DMS79 (cell line): ENCODE measurements at regions not wholly inside any gene's neighbourhood (a gene's known extent, or its start where the extent isn't known, plus 50 kb on each side); places are given as distances from the start of the nearest gene placed in this dataset.
"Not testable (repeated sequence)": the region's sequence is repeated elsewhere in the genome, so short reads cannot be mapped to it uniquely, and the experiment has no call there.

ENCODE experiments used
- DNase-seq: peaks from one replicate; lab custom pipeline; 2025; lab: John Stamatoyannopoulos, UW

DNA sequence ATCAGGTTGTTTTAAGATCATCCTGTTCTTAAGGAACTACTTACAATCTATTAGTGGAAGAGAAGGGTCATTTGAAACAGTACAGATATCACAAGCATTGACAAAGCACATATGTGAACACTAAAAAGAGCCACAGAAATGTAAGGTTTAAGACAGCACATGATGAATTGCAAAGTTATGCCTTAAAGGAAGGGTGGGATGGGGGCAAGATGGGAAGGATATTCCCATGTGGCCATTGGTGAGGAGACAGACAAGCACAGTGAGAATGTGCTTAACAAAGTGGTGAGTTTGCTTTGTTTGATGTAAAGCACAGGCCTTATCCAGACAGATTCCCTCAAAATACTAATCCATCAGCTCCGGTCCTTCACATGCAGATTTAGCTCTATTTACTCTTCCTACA lies 151.6 kb upstream of the IVNS1ABP start:
- no peak for DNase-seq

- no peak for DNase-seq
Measured at GRCh38 chr1:185467122-185467521, 150.1 kb upstream of the IVNS1ABP start.

DNA sequence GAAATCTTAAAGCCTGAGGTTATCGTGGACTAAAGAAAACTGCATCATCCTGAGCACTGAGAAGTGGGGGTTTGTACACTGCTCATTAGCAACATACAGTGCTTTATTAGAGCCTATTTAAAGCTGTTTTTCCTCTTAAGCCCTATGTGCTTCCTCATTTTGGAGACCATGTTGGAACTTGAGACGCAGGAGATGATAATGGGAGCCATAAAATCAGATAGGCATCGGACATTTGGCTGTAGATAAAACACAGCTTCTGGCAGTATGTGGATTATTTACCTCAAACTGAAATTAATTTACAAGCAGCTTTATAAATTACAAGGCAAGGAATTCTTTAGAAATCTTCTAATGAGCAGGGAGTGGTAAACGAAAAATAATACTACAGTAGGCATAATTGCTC lies 147.7 kb upstream of the IVNS1ABP start:
- no peak for DNase-seq

- DNase-seq: no peak
Measured at GRCh38 chr1:185463433-185463832, 146.4 kb upstream of the IVNS1ABP start.

DNA sequence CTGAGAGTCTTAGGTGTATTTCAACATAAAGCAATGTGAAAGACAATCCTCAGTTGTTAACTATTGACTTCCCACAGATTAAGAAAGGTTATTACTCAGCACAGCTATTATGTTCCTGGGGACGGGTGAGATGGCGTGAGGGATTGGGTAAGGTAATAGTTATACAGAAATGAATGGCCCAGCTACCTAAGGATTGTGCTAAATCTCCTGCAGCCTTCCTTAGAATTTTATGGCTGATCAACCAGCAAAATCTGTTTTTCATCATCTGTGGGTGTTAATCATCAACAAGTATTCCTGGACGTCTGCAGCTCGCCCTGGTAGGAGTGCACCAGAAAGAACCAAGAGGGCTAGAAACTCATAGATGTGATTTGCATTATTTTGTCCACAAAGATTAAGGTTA lies 146.0 kb upstream of the IVNS1ABP start:
- no peak for DNase-seq

GRCh38 chr1:185460723-185461122 lies 143.7 kb upstream of the IVNS1ABP start:
- DNase-seq: not testable (repeated sequence)

DNA sequence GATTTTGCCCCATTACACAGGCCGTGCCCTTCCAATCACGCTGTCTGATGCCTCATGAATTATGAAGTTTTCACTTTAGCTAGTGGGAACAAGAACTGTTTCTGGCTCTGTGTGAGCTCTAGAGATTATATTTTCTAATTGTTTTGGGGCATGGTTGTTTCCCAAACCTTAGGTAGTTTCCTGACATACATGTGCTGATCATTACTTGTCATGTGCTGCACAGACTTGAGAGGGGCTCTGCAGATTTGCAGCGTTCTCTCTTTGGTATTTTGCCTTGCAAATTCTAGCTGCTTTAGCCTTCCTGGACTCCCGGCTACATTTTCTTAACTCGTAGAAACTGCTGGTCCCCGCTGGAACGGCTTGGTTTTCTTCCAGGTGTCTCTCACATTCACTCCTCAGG lies 142.1 kb upstream of the IVNS1ABP start:
- DNase-seq: no peak

DNA sequence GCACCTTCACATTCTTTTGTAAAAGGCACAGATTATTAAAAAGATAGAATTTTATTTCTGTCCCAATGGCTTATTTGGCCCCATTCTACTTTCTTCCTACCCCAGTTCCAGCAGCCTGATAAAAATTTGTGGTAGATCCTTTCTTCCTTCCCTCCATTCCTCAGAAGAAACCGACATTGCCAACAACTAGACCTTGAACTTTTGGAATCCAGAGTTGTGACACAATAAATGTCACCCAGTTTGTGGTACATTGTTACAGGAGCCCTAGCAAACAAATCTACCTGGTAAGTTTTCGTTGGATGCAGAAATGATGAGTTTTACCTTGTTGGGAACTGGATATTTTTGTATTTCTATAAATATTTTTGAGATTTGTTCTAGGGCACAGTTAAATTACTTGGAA lies 141.6 kb upstream of the IVNS1ABP start:
- no peak for DNase-seq

DNA sequence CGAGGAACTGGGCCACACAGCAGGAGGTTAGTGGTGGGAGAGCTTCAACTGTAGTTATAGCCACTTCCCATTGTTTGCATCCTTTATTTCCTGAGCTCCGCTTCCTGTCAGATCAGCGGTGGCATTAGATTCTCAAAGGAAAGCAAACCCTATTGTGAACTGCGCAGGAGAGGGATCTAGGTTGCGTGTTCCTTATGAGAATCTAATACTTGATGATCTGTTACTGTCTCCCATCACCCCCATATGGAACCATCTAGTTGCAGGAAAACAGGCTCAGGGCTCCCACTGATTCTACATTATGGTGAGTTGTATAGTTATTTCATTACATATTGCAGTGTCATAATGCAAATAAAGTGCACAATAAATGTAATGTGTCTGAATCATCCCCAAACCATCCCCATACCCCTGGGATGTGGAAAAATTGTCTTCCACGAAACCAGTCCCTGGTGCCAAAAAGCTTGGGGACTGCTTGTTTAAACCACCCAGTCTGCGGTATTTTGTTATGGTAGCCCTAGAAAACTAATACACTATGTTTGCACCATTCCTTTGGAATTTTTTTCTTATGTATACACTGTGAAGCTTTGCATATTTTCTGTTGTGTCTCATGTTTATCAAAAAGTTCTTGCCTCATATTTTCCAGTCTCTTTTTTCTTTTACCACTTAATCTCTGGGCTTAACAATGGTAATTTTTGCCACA lies 136.6 kb upstream of the IVNS1ABP start:
- DNase-seq: no peak

- DNase-seq: no peak
Measured at GRCh38 chr1:185450917-185451316, 133.9 kb upstream of the IVNS1ABP start.

- DNase-seq: no peak
Measured at GRCh38 chr1:185450060-185450788, 133.2 kb upstream of the IVNS1ABP start.

- DNase-seq: no peak
Measured at GRCh38 chr1:185449378-185450059, 132.5 kb upstream of the IVNS1ABP start.

GRCh38 chr1:185448591-185449186 lies 131.6 kb upstream of the IVNS1ABP start:
- no peak for DNase-seq

GRCh38 chr1:185446131-185446530 lies 129.1 kb upstream of the IVNS1ABP start:
- no peak for DNase-seq

DNA sequence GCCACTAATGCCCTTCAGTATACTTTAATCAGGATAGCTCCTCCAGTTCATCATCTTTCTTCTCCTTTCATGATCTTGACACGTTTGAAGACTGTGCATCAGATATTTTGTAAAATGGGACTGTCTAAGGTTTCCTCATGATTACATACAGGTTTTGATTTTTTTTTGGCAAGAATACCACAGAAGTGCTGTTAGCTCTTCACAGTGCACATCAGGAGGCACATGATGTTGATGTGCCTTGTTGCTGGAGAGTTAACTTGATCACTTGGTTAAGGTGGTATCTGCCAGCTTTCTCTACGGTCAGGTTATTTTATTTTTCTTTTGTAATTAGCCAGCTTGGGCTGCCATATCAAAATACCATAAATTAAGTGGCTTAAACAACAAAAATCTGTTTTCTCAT lies 128.6 kb upstream of the IVNS1ABP start:
- DNase-seq: no peak

GRCh38 chr1:185444676-185445075 lies 127.6 kb upstream of the IVNS1ABP start:
- DNase-seq: no peak

GRCh38 chr1:185442050-185442449 lies 125.0 kb upstream of the IVNS1ABP start:
- DNase-seq: no peak

GRCh38 chr1:185441605-185442004 lies 124.6 kb upstream of the IVNS1ABP start:
- DNase-seq: no peak

- no peak for DNase-seq
Measured at GRCh38 chr1:185440877-185441276, 123.8 kb upstream of the IVNS1ABP start.

DNA sequence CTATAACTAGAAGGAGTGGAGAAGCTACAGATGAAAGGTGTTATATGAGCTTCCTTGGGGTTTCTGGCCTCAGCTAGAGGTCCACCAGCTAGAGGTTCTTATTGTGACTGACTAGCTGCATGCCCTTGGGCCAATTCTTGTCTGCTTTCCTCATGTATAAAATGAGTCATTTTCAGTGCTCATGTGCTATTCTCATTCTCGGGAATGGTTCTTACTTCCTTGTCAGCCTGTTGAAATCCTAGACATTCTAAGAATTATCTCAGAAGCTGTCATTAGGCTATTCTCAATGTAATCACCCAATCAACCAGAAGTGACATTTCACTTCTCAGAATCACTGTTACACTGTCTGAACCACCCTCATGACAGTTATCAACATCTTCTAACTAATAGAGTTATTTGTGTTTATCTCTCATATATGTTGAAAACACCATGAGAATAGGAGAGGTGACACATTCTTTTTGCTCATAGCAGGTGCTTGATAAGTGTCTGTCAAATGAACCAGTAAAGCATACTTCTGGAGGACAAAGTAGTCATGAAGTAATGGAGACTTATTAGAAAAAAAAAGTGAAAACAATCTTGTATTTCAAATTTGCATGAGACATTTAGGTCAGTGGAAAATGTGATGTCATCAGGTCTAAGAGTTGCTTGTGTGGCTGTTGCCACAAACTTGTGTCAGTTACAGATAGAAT lies 122.8 kb upstream of the IVNS1ABP start:
- no peak for DNase-seq

DNA sequence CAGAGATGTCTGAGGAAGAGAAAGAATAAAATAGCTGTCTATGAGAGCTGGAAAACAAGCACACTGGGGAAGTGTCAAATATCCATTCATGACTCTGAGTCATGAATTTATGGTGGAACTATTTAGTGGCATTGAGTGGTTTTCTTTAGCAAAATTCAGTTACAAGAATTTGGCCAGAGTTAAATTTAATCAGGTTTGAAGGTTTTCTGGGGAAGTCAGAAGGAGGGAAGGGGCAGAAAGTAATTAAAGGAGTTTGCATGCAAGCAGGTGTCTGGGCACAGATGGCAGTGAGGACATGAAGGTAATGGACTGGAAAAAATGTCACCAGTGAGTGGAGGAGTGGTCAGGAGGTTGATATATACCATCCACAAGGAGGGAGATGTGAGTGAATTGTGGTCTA lies 121.9 kb upstream of the IVNS1ABP start:
- DNase-seq: no peak

DNA sequence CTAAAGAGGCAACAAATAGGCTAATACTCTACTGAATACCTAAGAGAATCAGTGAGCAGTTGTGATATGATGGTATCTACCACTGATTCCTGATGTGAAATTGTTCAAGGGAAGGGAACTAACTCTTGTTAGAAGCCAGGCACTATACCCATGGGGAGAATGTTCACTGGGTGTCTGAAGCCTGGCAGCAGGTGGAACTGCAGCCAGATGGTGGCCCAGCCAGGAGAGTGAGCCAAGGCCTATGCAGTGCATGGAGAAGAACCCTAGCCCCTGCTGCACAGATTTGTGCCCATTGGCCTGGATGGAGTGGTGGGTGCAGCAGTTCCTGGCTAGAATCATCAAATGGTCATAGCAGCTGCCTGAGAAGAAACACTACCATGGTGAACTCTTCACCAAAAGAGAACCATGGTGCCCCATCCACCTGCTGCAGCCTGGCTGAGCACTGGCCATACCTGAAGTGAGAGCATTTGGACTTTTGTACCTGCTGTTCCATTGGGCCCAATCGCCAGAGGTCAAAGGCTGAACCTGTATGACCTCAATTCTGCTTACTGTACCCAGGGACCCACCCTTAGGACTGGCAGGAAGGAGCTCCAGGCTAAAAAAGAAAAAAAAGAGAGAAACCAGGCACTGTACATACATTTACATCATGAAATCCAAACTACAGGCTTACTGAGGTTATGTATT lies 118.8 kb upstream of the IVNS1ABP start:
- DNase-seq: no peak
